ENCODE measurements at regions not wholly inside any gene's neighbourhood (a gene's known extent, or its start where the extent isn't known, plus 50 kb on each side); places are given as distances from the start of the nearest gene placed in this dataset.

DNA sequence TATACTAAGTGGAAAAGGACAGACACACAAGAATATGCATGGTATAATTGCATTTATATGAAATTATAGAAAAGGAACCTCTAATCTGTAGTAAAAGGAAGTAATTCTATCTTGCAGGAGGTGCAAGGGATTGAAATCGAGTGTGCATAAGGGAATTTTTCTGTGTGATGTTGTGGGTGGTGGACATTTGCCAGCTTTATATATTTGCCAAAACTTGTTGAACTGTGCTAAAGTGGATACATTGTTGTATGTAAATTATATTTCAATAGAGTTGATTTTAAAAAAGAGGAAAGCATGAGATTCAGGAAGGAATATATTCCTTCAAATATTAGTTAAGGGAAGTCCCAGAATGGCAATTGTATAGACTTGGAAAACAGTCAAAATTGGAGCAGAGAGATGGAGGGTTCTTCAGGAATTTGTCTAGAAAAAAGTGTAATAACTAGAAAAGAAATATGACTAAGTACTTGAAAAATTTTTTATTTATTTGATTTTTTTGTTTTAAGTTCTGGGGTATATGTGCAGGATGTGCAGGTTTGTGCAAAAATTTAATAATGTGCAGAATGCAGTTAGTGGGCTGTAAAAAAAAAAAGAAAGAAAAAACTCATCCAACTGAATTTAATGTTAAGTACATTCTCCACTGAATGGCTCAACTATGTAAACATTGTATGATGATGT, 96.1 kb downstream of the ARL4A start:
- no peak for DNase-seq (ENCODE audit: low read depth)

DNA sequence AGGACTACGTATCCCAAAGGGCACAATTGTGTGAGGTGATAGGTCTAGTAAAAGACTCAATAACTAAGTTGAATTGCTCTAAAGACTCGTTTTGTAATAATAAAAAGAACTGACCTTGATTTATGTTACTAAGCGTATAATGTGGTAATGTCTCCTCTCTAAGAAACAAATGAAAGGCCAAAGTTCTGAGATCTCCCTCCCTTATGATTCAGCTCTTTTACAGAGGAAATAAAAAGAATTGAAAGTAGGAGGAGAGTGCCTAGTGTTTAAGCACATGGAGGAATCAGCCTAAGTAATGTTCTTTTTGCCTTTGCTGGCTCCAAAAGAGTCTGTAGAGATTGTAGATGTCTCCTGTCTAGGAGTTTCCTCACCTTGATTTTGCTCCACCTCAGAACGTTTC, 98.0 kb downstream of the ARL4A start:
- DNase-seq (ENCODE audit: low read depth): no peak

DNA sequence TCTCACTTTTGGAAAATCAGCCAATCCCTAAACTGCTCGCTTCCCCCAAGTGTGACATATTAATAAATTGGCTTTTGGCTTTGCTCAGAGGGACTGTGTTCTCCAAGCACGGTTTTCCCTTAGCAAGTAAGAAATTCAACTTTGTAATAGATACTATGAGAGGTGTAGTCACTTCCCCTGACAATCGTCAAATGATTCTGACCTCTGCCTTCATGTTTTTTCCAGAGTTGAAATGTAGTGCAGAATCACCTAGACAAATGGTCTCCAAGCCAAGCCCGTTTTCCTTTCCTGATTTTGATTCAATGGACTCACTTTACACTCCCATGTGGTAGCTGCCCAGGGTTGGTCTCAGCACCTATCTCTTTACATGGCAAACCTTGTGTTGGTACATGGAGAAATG, 99.1 kb downstream of the ARL4A start:
- no peak for DNase-seq (ENCODE audit: low read depth)

DNA sequence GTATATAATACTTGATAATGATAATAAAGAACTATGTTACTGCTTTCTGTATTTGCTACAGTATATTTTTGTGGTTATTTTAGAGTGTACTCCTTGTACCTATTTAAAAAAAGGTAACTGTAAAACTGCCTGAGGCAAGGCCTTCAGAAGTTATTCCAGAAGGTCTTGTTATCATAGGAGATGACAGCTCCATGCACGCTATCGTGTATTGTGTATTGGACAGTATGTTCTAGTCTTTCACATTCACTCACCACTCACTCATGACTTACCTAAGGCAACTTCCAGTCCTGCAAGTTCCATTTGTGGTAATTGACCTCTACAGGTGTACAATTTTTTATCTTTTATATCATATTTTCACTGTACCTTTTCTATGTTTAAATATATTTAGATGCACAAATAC, 100.7 kb downstream of the ARL4A start:
- no peak for DNase-seq (ENCODE audit: low read depth)

DNA sequence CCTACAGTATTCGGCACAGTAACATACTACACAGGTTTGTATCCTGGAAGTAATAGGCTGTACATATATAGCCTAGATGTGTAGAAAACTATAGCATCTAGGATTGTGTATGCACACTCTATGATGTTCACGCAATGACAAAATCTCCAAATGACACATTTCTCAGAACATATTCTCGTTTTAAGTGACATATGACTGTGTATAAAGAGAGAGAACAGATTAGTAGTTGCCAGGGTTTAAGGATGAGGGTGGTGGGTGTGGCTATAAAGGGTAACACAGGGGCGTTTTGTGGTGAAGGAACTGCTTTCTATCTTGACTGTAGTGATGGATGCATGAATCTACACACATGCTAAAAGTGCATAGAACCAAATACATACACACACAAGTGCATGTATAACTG, 101.2 kb downstream of the ARL4A start:
- DNase-seq (ENCODE audit: low read depth): no peak

DNA sequence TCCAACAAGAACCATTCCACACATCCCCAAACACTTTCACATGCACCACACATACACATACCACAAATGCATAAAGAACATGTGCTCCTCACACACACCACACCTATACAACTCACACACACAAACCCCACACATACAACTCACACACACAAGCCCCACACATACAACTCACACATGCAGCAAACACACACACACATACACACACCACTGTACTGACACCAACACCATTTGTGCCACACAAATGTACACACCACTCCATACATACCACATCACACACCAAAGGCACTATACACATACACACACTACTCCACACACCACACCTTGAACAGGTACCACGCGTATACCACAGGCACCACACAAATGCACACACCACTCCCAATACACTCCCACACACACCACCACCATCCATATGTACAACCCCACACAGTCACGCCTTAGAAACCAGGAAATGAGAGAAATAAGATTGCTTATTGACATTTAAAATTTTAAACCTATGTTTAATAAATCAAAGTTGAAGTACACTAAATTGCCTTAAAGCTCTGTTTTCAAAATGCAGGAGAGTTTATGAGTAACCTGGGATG, 107.4 kb downstream of the ARL4A start:
- no peak for DNase-seq (ENCODE audit: low read depth)

DNA sequence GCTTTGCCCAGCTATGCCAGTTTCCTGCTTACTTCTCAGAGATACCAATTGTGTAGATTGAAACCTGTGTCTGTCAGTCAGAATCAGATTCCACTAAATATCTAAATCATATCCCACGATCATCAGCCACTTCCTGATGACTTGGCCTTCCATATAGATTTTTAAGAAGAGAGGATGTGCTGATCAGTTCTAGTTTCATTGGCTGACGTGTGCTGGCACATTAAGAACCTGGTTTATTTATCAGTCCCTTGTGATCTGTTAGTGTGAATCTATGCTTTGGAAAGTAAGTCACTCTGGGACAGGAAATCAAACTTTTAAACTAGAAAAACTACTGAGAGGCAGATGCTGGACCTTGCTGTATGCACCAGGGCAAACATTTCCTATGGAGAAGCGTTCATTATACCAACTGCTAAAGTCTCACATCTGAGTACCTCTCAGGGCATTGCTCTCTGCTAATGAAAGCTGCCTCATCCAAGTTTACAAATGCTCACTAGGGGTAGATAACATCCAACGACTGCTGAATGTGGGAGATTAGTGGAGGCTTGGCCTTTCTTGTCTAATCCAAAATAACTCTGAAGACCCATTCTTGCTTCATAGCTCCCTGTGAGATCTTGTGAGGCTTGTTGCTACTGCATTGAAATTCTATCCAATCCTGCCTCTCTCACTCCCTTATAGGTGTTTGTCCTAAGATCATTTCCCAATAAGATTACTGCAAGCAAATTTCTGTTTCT, 109.1 kb downstream of the ARL4A start:
- no peak for DNase-seq (ENCODE audit: low read depth)

DNA sequence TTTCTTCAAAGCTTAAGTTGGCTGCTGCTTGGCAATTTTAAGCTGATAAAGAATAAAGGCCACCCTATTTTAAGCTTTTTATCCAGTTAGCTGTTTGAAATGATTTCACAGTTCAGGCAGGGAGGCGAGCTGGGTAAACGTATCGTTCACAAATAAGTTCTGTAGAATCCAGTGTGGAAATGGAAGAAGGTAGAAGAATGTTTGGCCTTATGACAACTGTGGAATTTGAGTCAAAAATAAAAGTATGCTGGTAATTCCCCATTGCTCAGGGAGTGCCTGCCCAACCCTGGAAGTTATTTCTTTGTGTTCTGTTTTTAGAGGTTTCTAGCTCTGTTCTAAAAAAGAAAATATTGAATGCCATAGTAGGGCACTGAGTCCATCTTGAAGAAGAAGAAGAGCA, 113.1 kb downstream of the ARL4A start:
- DNase-seq (ENCODE audit: low read depth): no peak

DNA sequence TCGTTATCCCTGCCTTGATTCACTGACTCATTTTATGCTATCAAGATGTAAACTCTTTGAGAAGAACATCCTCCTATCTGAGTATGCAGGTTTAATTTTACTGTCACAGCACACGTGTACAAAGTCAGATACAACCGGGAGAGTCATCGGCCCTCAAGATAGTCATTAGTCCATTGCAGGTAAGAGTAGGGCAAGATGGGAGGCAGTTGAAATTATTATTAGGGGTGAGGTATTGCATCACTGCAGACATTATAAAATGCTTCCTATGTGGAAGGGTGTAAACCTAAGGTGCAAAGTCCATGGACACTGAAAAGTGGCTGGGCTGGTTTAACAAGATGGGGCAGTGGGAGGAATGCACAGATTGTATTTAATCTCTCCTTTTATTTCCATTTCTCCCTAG, 113.7 kb downstream of the ARL4A start:
- no peak for DNase-seq (ENCODE audit: low read depth)

DNA sequence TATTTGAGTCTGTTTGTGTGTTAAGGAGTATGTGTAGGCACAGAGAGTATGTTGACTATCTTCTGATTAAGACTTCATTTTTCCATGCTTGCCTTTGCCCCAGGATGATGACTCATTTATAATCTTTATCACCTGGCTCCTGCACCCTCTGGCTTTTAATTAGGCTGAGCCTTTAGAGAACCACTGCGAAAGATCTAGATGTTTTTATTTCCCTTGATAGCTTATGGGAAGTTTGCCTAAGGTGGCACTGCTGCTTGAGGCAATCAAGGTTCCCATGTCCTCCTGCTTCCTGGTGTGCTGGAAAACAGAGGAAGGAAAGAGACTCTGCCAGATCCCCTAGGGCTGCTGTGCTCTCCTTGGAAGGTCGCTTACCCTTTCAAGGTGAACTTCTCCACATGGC, 114.6 kb downstream of the ARL4A start:
- DNase-seq (ENCODE audit: low read depth): peak; percentile 10

DNA sequence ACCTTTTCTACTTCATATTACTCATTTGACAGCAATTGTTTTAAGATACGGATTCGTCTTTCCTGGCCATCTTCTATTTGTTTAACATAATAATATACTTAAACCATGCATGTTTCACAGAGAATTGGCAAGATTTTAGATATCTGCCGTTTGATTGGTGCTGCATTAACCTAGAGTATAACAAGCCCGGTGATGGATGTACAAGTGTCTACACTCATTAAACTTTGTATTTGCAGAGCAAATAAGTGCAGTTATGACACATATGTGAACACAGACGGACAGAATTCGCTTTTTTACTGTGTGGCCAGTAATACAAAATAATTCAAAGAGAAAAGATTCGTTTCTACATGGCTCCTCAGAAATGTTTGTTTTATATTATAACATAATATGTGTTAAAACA, 116.1 kb downstream of the ARL4A start:
- DNase-seq (ENCODE audit: low read depth): no peak

DNA sequence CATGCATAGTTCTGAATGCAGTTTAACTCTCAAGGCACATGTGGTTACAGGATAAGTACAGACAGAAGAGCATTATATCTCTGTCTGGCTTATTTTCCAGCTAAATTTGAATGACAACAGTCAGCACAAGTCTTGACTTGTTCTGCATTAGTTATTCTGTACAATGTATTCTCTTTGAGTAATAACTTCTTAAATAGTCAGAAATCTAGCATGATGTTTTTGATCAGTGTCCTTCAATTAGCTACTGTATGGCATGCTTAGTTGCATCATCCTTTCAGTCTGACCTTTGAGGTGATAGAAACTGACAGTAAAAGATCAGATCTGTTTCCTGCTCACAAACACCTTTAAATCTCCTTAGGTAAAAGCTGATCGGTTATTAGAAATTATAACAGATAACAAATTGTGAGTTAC, 118.1 kb downstream of the ARL4A start:
- DNase-seq (ENCODE audit: low read depth): no peak

DNA sequence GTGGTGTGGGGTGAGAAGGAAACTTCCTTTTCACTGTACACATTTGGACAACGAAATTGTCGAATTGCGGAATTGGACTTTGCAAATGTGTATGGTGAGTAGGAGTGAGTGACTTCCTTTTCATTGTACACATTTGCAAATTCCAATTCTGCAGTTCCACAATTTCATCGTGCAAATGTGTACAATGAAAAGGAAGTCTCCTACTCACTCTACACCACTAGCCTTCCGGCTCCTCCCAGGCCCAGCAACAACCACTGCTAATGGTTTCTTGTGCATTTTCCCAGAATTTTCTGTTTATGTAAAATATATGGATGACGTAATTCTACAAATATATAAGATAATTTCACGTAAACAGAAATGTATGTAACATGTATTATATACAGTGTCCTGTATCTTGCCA, 118.5 kb downstream of the ARL4A start:
- no peak for DNase-seq (ENCODE audit: low read depth)

DNA sequence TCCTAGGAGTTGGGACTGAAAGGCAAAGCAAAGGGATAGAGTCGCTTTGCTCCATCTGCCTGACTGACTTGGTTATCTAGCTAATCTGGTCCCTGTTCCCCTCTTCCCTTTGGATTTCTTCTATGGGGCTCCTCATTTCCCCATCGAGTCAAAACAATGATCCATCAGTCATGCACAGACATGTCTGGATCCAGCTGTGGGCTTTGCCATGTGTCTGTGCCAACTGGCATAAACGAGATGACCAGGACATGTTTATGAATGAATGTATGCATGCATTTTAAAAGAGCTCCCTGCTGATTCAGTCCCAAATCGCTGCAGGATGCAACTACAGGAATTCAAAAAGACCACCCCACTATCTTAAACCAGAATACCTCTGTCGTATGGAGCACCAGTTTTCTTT, 122.0 kb downstream of the ARL4A start:
- DNase-seq (ENCODE audit: low read depth): no peak

DNA sequence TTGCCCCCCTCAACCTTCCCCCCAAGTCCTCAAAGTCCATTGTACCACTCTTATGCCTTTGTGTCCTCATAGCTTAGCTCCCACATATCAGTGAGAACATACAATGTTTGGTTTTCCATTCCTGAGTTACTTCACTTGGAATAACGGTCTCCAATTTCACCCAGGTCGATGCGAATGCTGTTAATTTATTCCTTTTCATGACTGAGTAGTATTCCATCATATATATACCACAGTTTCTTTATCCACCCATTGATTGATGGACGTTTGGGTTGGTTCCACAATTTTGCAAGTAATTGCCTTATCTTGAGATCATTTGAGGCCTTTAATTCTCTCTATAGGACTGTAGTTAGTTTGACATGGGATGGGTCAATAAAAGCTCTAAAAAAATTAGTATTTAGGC, 124.7 kb downstream of the ARL4A start:
- no peak for DNase-seq (ENCODE audit: low read depth)

DNA sequence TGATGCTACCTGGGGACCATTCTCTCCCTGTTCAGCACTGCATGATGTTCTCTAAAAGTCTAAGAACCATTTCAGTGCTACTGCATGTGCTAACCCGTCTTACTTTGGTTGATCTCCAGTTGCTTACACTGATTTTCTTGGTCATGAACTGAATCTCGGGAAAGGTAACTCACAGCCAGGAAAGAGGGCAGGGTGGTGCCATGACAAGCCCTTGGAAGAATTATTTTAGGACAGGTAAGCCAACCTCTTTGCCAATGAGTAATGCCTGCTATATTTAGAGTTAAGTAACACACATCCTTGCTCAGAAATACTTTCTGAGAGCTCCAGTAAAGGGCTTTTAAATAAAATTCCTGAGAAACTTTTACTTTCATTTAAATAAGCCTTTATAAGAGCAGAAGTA, 126.7 kb downstream of the ARL4A start:
- no peak for DNase-seq (ENCODE audit: low read depth)

DNA sequence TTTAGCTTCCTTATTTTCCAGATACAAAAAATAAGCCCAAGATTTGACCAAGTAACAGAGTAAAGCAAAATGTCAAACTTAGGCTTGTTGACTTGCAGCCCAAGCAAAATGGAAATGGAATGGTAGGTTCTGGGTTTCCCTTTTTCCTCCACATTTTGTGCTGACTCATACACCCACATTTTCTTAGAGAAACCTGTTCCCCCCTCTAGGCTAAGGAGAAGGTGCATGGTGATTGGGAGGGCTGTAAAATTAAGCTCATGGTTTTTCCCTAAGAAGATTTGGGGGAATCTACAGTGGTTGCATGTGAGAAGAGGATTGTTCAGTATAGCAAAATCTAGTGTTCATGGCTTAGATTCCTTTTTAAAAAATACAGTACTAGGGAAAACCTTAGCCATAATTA, 127.4 kb downstream of the ARL4A start:
- DNase-seq (ENCODE audit: low read depth): no peak

DNA sequence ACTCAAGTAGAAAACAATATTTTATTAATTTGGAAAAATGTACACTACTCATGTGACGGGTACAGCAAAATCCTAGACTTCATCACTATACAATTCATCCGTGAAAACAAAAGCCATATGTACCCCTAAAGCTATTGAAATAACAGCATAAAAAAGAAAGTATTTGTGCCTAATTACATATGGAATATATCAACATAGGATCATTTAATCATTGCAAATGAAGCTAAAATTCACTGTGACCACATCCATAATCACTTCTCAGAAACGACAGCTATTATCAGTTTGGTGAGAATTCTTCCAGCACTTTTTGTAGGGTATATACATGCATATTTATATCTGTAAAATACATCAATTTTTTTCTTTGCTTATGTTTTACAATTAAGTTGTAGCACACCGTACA, 128.0 kb downstream of the ARL4A start:
- DNase-seq (ENCODE audit: low read depth): no peak

DNA sequence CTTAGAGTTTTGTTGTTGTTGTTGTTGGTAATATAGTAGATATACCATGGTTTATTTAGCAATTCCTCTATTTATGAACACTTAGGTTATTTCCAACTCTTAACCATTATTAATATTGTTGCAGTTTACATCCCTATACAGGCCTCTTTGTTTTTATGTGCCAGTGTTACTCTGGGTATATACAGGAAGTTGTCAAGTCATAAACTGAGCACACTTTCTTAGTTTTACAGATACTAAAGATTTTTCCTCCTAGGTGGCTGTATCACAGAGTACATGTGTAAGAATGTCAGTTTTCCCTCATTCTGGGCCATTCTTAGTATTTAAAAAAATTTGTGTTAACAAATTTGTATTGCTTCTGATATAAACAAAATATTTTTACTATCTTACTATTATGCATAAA, 128.4 kb downstream of the ARL4A start:
- no peak for DNase-seq (ENCODE audit: low read depth)

DNA sequence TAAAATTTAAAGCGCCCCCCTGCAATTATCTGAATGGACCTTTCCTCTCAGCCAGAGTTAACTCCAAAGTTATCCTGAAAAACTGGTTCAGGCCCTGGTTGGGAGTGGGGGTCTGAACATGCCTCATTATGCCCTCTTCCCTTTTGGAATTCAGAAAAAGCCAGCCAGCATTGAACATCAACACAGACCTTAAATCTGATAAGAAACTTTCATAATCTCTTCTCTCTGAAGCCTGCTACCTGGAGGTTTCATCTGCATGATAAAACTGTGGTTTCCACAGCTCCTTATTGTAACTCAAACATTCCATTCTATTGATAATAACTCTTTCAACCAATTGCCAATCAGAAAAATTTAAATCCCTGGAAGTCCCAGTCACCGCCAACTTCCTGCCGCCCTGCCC, 133.3 kb downstream of the ARL4A start:
- DNase-seq (ENCODE audit: low read depth): no peak

DNA sequence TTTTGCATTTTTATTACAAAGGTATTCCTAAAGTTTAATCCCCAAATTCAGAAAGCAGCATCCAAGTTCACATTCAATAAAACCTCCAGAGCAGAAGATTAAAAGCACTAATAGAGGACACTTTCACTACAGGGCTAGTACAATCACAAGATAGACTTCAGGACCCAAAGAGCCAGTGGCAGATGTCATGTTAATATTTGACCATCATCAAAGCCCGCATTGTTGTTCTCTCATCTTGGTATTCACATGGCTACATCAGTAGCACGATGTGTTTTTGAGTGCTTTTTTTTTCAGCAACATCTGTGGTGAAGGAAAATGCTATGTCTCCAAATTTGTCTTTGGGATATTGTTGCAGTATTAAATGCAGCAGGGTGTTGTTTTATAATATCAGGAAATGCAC, 134.3 kb downstream of the ARL4A start:
- no peak for DNase-seq (ENCODE audit: low read depth)

DNA sequence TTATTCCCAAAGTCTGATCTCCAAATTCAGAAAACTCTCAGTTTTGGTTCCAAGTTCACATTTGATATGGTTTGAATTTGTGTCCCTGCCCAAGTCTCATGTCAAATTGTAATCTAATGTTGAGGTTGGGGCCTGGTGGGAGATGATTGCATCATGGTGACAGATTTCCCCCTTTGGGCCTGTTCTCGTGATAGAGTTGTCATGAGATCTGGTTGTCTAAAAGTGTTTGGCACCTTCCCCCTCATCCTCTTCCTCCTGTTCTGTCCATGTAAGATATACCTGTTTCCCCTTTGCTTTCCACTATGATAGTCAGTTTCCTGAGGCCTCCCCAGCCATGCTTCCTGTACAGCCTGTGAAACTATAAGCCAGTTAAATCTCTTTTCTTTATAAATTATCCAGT, 138.6 kb downstream of the ARL4A start:
- no peak for DNase-seq (ENCODE audit: low read depth)

DNA sequence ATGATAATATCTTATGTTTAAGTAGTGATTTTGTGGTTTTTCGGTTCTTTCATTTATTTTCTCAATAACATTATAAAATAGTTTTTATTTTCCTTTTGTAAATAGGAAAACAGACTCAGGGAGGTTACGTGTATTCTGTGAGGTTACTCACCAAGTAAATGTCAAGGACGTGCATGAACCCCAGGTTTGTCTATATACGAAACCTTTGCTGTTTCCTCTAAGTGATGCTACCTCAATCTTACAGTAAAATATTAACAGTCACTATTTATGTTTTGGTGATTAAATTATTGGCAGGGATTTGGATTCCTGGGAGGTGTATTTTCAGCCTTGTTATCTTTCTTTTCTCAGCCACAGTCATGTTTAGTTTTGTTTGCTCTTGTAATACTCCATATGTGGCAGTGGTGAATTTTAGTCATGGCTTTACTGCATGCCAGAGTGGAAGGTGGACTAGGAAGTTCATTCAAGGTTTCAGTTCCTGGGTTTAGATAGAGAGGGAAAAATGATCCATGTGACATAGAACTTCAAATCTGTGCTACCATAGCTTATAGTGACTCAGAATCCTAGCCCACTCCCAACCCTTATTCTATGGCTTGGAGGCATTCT, 139.9 kb downstream of the ARL4A start:
- DNase-seq (ENCODE audit: low read depth): no peak
